ENCODE measurements at regions not wholly inside any gene's neighbourhood (a gene's known extent, or its start where the extent isn't known, plus 50 kb on each side); places are given as distances from the start of the nearest gene placed in this dataset.

DNA sequence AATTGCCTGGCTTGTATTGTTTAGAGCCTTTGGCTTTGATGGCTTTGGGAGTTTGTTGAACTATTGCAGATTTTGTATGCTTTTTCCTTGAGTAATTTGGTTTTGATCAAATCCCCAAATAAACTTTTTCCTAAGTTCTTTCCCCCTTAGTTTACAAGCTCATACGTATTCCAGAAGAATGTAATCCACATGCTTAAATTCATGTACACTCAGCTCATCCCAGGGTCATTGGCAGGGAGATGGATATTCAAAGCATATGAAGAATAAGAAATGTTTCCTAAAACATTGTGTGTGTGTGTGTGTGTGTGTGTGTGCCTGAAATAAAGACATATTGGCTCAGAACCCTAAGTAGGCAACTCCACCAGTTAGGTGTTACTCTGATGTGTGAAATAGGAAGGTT is 89.4 kb downstream of the TMEM30B start:
- Histone ChIP-seq H3K27ac (no peak overlapping the region), H3K9me3 (peaks cover 0 to 8% (median 0%) of the 10 kb centered on the region in 8 donors), H3K4me3 (no peak overlapping the region), H3K4me1 (peaks cover 0 to 23% (median 5%) of the 10 kb centered on the region in 6 donors), H3K36me3 (no peaks in the 10 kb centered on the region), H3K27me3 (replicated peaks in 1 of 7) (peaks cover 0 to 58% (median 14%) of the 10 kb centered on the region in 7 donors)
- intact Hi-C loops (cut with DNase I; ENCODE audit: low total_unique reads): no loop called here
- DNase-seq: no peak
- WGBS, 5 donors: 78 to 96% (median 80%) methylated on average over 1 of the region's 1 CpG
- TF ChIP-seq POLR2AphosphoS5 (IDR thresholded peaks at IDR 0.05) (no peak), CTCF (IDR thresholded peaks at IDR 0.05 in 8 of 11, conservative IDR thresholded peaks at IDR 0.05 in 3 of 11) (no peak), POLR2A (IDR thresholded peaks at IDR 0.05) (no peak)

DNA sequence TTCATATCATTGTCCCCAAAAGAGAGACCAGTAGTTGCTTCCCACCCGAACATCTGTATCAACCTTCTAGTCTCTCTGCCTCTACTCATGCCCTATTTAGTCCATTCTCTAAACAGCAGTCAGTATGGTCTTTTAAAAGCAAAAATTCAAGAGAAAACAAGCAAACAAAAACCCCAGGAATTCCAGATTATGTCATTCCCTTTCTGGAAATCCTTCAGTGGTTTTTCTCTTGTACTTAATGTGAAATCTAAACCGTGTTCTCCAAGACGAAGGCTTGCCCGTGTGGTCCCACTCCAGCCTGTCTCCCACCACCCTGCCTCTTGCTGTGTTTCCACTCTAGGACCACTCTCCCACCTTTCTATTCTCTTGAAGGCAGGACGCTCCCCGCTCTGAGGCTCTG is 90.8 kb downstream of the TMEM30B start:
- Histone ChIP-seq H3K27me3 (replicated peaks in 1 of 7) (peaks cover 0 to 59% (median 15%) of the 10 kb centered on the region in 7 donors), H3K4me3 (no peak overlapping the region), H3K4me1 (peaks cover 0 to 23% (median 5%) of the 10 kb centered on the region in 6 donors), H3K9me3 (peaks cover 0 to 1% (median 0%) of the 10 kb centered on the region in 8 donors), H3K27ac (no peak overlapping the region), H3K36me3 (no peaks in the 10 kb centered on the region)
- no peak for DNase-seq
- TF ChIP-seq POLR2AphosphoS5 (IDR thresholded peaks at IDR 0.05) (no peak), POLR2A (IDR thresholded peaks at IDR 0.05) (no peak), CTCF (IDR thresholded peaks at IDR 0.05 in 8 of 11, conservative IDR thresholded peaks at IDR 0.05 in 3 of 11) (no peak)
- WGBS, 5 donors: 84 to 91% (median 86%) methylated on average over 6 of the region's 6 CpGs
- intact Hi-C loops (cut with DNase I; ENCODE audit: low total_unique reads): no loop called here

DNA sequence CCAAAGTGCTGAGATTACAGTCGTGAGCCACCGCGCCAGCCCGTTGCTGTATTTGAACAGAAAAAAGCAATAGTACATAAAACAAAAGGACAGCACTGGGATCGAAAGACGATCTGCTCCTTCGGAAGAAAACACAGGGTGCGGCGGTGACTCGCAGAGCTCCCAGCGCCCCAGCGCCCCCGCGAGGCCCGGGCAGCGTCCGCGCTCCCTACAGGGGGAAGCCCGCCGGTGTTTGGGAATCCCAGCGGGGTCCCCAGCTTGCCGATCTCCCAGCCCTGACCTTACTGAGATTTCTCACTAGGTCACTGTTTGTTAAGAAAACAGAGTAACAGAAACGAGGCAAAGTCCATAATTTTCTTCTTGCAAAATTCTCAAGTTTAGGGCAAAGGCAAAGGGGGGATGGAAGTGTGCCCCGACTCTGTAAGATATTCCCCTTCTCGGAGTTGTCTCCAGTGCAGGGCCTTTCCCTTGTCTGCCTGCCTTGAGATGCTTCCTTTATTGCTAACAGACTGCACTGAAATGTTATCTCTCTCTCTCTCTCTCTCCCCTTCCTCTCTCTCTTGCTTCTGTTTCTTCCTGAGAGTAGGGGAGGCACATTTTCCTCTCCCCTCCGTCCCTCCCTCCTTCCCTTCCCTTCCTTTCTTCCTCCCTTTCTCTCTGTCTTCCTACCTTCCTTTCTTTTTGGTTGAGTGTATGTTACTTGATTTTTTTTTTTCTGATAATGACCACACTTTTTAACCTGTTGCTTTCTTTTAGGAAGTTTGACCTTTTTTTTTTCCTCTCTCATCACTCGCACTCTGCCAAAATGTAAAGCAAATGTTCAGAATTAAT is 91.9 kb downstream of the TMEM30B start:
- intact Hi-C loops (cut with DNase I; ENCODE audit: low total_unique reads): no loop called here
- no peak for TF ChIP-seq POLR2A (IDR thresholded peaks at IDR 0.05)
- no peak for TF ChIP-seq POLR2AphosphoS5 (IDR thresholded peaks at IDR 0.05)
- TF ChIP-seq CTCF (IDR thresholded peaks at IDR 0.05 in 8 of 11, conservative IDR thresholded peaks at IDR 0.05 in 3 of 11): peak in 5 of 11 experiments; percentile 9 to 45 (median 15)
- H3K4me1 ChIP-seq: peaks cover 0 to 23% (median 5%) of the 10 kb centered on the region in 6 donors
- no peaks in the 10 kb centered on the region for H3K36me3 ChIP-seq
- peak overlapping the region in 5 of 8 donors; percentile 7 to 58 (median 19) for H3K4me3 ChIP-seq
- 6 to 19% (median 8%) methylated on average over 27 of the region's 27 CpGs for WGBS, 5 donors
- no peak for DNase-seq
- H3K27me3 ChIP-seq (replicated peaks in 1 of 7): peaks cover 0 to 66% (median 15%) of the 10 kb centered on the region in 7 donors
- H3K9me3 ChIP-seq: no peaks in the 10 kb centered on the region
- peak overlapping the region in 1 of 8 donors; percentile 0 for H3K27ac ChIP-seq

DNA sequence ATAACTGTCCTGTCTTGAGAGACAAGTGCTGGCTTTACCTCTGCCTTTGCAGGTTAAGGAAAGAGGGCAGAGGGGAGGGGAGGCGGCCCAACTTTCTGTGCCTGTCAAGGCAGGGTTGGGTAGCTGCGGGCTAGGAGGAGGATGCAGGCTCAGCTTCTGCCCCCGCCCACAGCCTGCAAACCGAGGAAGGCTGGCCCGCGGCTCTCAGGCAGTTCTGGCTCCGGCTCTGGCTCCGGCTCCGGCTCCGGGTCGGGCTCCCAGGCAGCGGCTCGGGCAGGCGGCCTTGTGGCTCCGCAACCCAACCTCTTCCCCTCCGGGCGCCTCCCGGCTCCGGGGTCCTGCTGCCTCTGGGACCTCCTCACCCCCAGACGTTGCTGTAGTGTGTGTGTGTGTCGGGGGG is 92.9 kb downstream of the TMEM30B start:
- TF ChIP-seq POLR2AphosphoS5 (IDR thresholded peaks at IDR 0.05) (no peak), CTCF (IDR thresholded peaks at IDR 0.05 in 8 of 11, conservative IDR thresholded peaks at IDR 0.05 in 3 of 11) (no peak)
- peaks cover 0 to 23% (median 5%) of the 10 kb centered on the region in 6 donors for H3K4me1 ChIP-seq
- 38 to 58% (median 55%) methylated on average over 2 to 21 of the region's 21 CpGs for WGBS, 5 donors
- no peaks in the 10 kb centered on the region for H3K9me3 ChIP-seq
- H3K4me3 ChIP-seq: peak overlapping the region in 2 of 8 donors; percentile 34 to 58
- intact Hi-C loops (cut with DNase I; ENCODE audit: low total_unique reads): no loop called here
- no peaks in the 10 kb centered on the region for H3K36me3 ChIP-seq
- DNase-seq: no peak
- no peak overlapping the region for H3K27ac ChIP-seq
- H3K27me3 ChIP-seq (replicated peaks in 1 of 7): peaks cover 0 to 66% (median 15%) of the 10 kb centered on the region in 7 donors

All from spleen (tissue), 11 donors.